ENCODE measurements at regions not wholly inside any gene's neighbourhood (a gene's known extent, or its start where the extent isn't known, plus 50 kb on each side); places are given as distances from the start of the nearest gene placed in this dataset.

DNA sequence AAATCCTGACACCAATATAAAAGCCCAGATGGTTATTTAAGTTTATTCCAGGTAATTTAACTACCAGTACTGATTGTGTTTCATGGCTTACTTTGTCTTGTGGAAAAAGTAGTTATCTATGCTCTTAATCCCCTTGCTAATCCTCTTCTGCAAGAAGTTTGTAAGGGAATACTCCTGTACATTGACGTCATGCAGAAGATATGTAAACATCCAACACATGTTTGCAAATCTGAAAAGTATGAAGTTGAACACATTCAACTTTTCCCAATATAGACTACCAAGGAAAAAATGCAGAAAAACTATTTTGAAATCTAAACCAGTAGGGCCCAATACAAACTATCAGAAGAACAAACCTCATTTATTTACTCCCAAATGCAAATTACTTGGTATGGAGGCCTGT is 56.3 kb upstream of the ELL2 start:
- no peak for TF ChIP-seq POLR2A (IDR thresholded peaks at IDR 0.05)
- TF ChIP-seq, protein P1, sequence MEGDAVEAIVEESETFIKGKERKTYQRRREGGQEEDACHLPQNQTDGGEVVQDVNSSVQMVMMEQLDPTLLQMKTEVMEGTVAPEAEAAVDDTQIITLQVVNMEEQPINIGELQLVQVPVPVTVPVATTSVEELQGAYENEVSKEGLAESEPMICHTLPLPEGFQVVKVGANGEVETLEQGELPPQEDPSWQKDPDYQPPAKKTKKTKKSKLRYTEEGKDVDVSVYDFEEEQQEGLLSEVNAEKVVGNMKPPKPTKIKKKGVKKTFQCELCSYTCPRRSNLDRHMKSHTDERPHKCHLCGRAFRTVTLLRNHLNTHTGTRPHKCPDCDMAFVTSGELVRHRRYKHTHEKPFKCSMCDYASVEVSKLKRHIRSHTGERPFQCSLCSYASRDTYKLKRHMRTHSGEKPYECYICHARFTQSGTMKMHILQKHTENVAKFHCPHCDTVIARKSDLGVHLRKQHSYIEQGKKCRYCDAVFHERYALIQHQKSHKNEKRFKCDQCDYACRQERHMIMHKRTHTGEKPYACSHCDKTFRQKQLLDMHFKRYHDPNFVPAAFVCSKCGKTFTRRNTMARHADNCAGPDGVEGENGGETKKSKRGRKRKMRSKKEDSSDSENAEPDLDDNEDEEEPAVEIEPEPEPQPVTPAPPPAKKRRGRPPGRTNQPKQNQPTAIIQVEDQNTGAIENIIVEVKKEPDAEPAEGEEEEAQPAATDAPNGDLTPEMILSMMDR (IDR thresholded peaks at IDR 0.05), result no peak
